ENCODE measurements at regions not wholly inside any gene's neighbourhood (a gene's known extent, or its start where the extent isn't known, plus 50 kb on each side); places are given as distances from the start of the nearest gene placed in this dataset.
A peak's percentile ranks its signal among the peaks of the same experiment; 100 is the strongest.

DNA sequence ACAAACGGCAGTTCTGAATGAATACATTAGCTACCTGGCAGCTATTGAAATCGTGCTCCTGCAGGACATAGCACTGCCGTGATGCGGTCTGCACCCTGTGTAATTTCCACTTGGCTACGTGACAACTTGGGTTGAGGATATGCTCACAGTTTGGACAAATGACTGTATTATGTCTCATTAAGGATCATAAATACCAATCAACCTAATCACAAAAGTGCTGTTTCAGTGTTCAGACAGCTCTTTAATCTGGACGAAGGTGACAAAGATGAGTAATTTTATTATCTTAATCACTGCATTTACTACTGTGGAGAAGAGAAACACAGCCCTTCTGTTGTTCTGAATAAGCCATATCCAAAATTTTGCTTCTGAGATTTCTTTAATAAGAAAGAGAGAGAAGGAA, 210.8 kb upstream of the PFKP start:
- peaks cover 0 to 11% (median 4%) of the 10 kb centered on the region in 3 donors for H3K9me3 ChIP-seq (ENCODE audit: control insufficient read depth in 2 of 3, insufficient read depth in 1 of 3, low read length in 3 of 3)
- H3K9ac ChIP-seq (ENCODE audit: low read length in 3 of 3): no peak overlapping the region
- no peaks in the 10 kb centered on the region for H3K4me1 ChIP-seq (ENCODE audit: control insufficient read depth in 2 of 3, insufficient read depth in 2 of 3, low read depth in 1 of 3, low read length in 3 of 3)
- no peak for DNase-seq
- H3K36me3 ChIP-seq (ENCODE audit: control insufficient read depth in 2 of 3, insufficient read depth in 3 of 3, low read length in 3 of 3): no peaks in the 10 kb centered on the region
- FAIRE-seq: no peak
- H3K4me3 ChIP-seq (ENCODE audit: low read length in 3 of 3): no peak overlapping the region
- intact Hi-C loops (cut with DNase I): no loop called here
- H3K27ac ChIP-seq (ENCODE audit: low read depth in 2 of 2, low read length in 2 of 2): no peak overlapping the region
- no peak for TF ChIP-seq CTCF (IDR thresholded peaks at IDR 0.05; ENCODE audit: borderline replicate concordance, extremely low read depth, insufficient read depth)
- H3K27me3 ChIP-seq (ENCODE audit: control insufficient read depth, insufficient read depth, low read length): no peaks in the 10 kb centered on the region

GRCh38 chr10:2852574-2853323, 214.6 kb upstream of the PFKP start:
- Histone ChIP-seq H3K4me3 (ENCODE audit: low read length in 3 of 3) (no peak overlapping the region), H3K36me3 (ENCODE audit: control insufficient read depth in 2 of 3, insufficient read depth in 3 of 3, low read length in 3 of 3) (no peaks in the 10 kb centered on the region), H3K9me3 (ENCODE audit: control insufficient read depth in 2 of 3, insufficient read depth in 1 of 3, low read length in 3 of 3) (peaks cover 0 to 2% (median 0%) of the 10 kb centered on the region in 3 donors), H3K27me3 (ENCODE audit: control insufficient read depth, insufficient read depth, low read length) (no peaks in the 10 kb centered on the region), H3K4me1 (ENCODE audit: control insufficient read depth in 2 of 3, insufficient read depth in 2 of 3, low read depth in 1 of 3, low read length in 3 of 3) (no peaks in the 10 kb centered on the region), H3K9ac (ENCODE audit: low read length in 3 of 3) (no peak overlapping the region), H3K27ac (ENCODE audit: low read depth in 2 of 2, low read length in 2 of 2) (no peak overlapping the region)
- DNase-seq: no peak
- FAIRE-seq: no peak
- intact Hi-C loops (cut with DNase I): no loop called here
- no peak for TF ChIP-seq CTCF (IDR thresholded peaks at IDR 0.05; ENCODE audit: borderline replicate concordance, extremely low read depth, insufficient read depth)

GRCh38 chr10:2851566-2851965, 215.8 kb upstream of the PFKP start:
- Histone ChIP-seq H3K9ac (ENCODE audit: low read length in 3 of 3) (no peak overlapping the region), H3K27me3 (ENCODE audit: control insufficient read depth, insufficient read depth, low read length) (no peaks in the 10 kb centered on the region), H3K27ac (ENCODE audit: low read depth in 2 of 2, low read length in 2 of 2) (no peak overlapping the region), H3K9me3 (ENCODE audit: control insufficient read depth in 2 of 3, insufficient read depth in 1 of 3, low read length in 3 of 3) (peaks cover 0 to 2% (median 0%) of the 10 kb centered on the region in 3 donors), H3K4me1 (ENCODE audit: control insufficient read depth in 2 of 3, insufficient read depth in 2 of 3, low read depth in 1 of 3, low read length in 3 of 3) (no peaks in the 10 kb centered on the region), H3K36me3 (ENCODE audit: control insufficient read depth in 2 of 3, insufficient read depth in 3 of 3, low read length in 3 of 3) (no peaks in the 10 kb centered on the region), H3K4me3 (ENCODE audit: low read length in 3 of 3) (no peak overlapping the region)
- intact Hi-C loops (cut with DNase I): no loop called here
- TF ChIP-seq CTCF (IDR thresholded peaks at IDR 0.05; ENCODE audit: borderline replicate concordance, extremely low read depth, insufficient read depth): no peak
- DNase-seq: peak in 3 of 5 donors; percentile 9 to 21 (median 12)
- no peak for FAIRE-seq

All from kidney (tissue), 13 donors.